ENCODE measurements at regions not wholly inside any gene's neighbourhood (a gene's known extent, or its start where the extent isn't known, plus 50 kb on each side); places are given as distances from the start of the nearest gene placed in this dataset.
A peak's percentile ranks its signal among the peaks of the same experiment; 100 is the strongest.
"Not testable (repeated sequence)": the region's sequence is repeated elsewhere in the genome, so short reads cannot be mapped to it uniquely, and the experiment has no call there.

GRCh38 chr5:34415559-34416198 is 240.4 kb upstream of the RAI14 start:
- peak overlapping the region; percentile 21; the same call in 1 of the 2 replicates for H2AFZ ChIP-seq (ENCODE audit: low read depth, low read length)
- H3K27ac ChIP-seq (ENCODE audit: low read length), result no peak overlapping the region
- H3K9me3 ChIP-seq (ENCODE audit: insufficient read depth, low read length), result no peaks in the 10 kb centered on the region
- H3K36me3 ChIP-seq (replicated peaks; ENCODE audit: low read depth, low read length), result no peaks in the 10 kb centered on the region
- H3K4me1 ChIP-seq (ENCODE audit: low read length), result peaks cover 6% of the 10 kb centered on the region; the same call in 1 of the 2 replicates
- H3K9ac ChIP-seq (ENCODE audit: low read length), result no peak overlapping the region
- H3K27me3 ChIP-seq (ENCODE audit: low read depth, low read length), result no peaks in the 10 kb centered on the region
- H3K4me2 ChIP-seq (ENCODE audit: low read length), result peak overlapping the region; percentile 17
- no peaks in the 10 kb centered on the region for H3K79me2 ChIP-seq (ENCODE audit: low read length)
- no peak overlapping the region for H3K4me3 ChIP-seq (ENCODE audit: low read length)
- H4K20me1 ChIP-seq (ENCODE audit: insufficient read depth, low read length), result no peaks in the 10 kb centered on the region
- TF ChIP-seq EZH2phosphoT487 (IDR thresholded peaks at IDR 0.05; ENCODE audit: low read depth) (no peak), CTCF (IDR thresholded peaks at IDR 0.05; ENCODE audit: low read depth, low read length) (no peak)

- H3K4me3 ChIP-seq (ENCODE audit: low read length), result no peak overlapping the region
- no peaks in the 10 kb centered on the region for H3K36me3 ChIP-seq (replicated peaks; ENCODE audit: low read depth, low read length)
- H3K27me3 ChIP-seq (ENCODE audit: low read depth, low read length), result no peaks in the 10 kb centered on the region
- no peak overlapping the region; the same call in 1 of the 2 replicates for H2AFZ ChIP-seq (ENCODE audit: low read depth, low read length)
- no peak overlapping the region for H3K9ac ChIP-seq (ENCODE audit: low read length)
- no peak overlapping the region for H3K27ac ChIP-seq (ENCODE audit: low read length)
- TF ChIP-seq CTCF (IDR thresholded peaks at IDR 0.05; ENCODE audit: low read depth, low read length), result no peak
- TF ChIP-seq EZH2phosphoT487 (IDR thresholded peaks at IDR 0.05; ENCODE audit: low read depth), result no peak
- H3K4me1 ChIP-seq (ENCODE audit: low read length), result peaks cover 6% of the 10 kb centered on the region; the same call in 1 of the 2 replicates
- no peak overlapping the region; the same call in 1 of the 2 replicates for H3K4me2 ChIP-seq (ENCODE audit: low read length)
- H3K79me2 ChIP-seq (ENCODE audit: low read length), result no peaks in the 10 kb centered on the region
- H4K20me1 ChIP-seq (ENCODE audit: insufficient read depth, low read length), result no peaks in the 10 kb centered on the region
- H3K9me3 ChIP-seq (ENCODE audit: insufficient read depth, low read length), result no peaks in the 10 kb centered on the region
Observed at GRCh38 chr5:34416501-34417008, 239.6 kb upstream of the RAI14 start.

- H3K79me2 ChIP-seq (ENCODE audit: low read length); H2AFZ ChIP-seq (ENCODE audit: low read depth, low read length); H3K4me2 ChIP-seq (ENCODE audit: low read length); H3K4me3 ChIP-seq (ENCODE audit: low read length); H4K20me1 ChIP-seq (ENCODE audit: insufficient read depth, low read length); H3K9me3 ChIP-seq (ENCODE audit: insufficient read depth, low read length); H3K4me1 ChIP-seq (ENCODE audit: low read length); H3K27ac ChIP-seq (ENCODE audit: low read length); H3K9ac ChIP-seq (ENCODE audit: low read length); H3K36me3 ChIP-seq (replicated peaks; ENCODE audit: low read depth, low read length); H3K27me3 ChIP-seq (ENCODE audit: low read depth, low read length): not testable (repeated sequence)
Observed at GRCh38 chr5:34420191-34420590, 235.9 kb upstream of the RAI14 start.

- TF ChIP-seq EZH2phosphoT487 (IDR thresholded peaks at IDR 0.05; ENCODE audit: low read depth) (no peak), CTCF (IDR thresholded peaks at IDR 0.05; ENCODE audit: low read depth, low read length) (no peak)
- no peak overlapping the region for H3K4me3 ChIP-seq (ENCODE audit: low read length)
- no peaks in the 10 kb centered on the region for H3K36me3 ChIP-seq (replicated peaks; ENCODE audit: low read depth, low read length)
- no peaks in the 10 kb centered on the region for H3K4me1 ChIP-seq (ENCODE audit: low read length)
- H4K20me1 ChIP-seq (ENCODE audit: insufficient read depth, low read length), result no peaks in the 10 kb centered on the region
- no peaks in the 10 kb centered on the region for H3K27me3 ChIP-seq (ENCODE audit: low read depth, low read length)
- no peak overlapping the region for H3K27ac ChIP-seq (ENCODE audit: low read length)
- no peaks in the 10 kb centered on the region for H3K79me2 ChIP-seq (ENCODE audit: low read length)
- H3K4me2 ChIP-seq (ENCODE audit: low read length), result no peak overlapping the region
- H3K9me3 ChIP-seq (ENCODE audit: insufficient read depth, low read length), result no peaks in the 10 kb centered on the region
- no peak overlapping the region for H3K9ac ChIP-seq (ENCODE audit: low read length)
- H2AFZ ChIP-seq (ENCODE audit: low read depth, low read length), result no peak overlapping the region
Observed at GRCh38 chr5:34436761-34437501, 219.2 kb upstream of the RAI14 start.

Measured in OCI-LY3 (cell line).